ENCODE measurements at regions not wholly inside any gene's neighbourhood (a gene's known extent, or its start where the extent isn't known, plus 50 kb on each side); places are given as distances from the start of the nearest gene placed in this dataset.
"Not testable (repeated sequence)": the region's sequence is repeated elsewhere in the genome, so short reads cannot be mapped to it uniquely, and the experiment has no call there.

DNA sequence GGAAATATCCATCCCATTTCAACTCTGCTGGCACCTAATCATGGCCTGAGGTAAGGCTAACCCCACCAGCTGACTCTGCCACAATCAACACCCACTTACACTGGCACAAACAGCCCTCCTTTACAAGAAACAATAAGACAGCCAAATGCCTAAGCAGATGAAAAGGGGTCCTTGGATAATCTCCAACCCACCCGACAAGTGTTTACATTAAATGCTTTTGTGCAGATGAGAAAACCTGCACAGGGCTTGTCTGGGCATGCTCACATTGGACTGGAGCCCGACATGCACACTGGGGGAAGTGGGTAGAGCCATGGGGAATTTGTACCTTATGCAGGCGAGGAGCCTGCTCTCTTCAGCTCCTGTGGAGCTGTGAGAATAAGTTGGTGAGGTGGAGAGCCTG lies 138.9 kb upstream of the ITM2A start:
- no peak for DNase-seq (ENCODE audit: low spot score)

- no peak for DNase-seq (ENCODE audit: low spot score)
These were observed 115.6 kb upstream of the ITM2A start for GRCh38 chrX:79482686-79483085.

GRCh38 chrX:79477691-79478090 lies 110.6 kb upstream of the ITM2A start:
- DNase-seq (ENCODE audit: low spot score), result no peak

DNA sequence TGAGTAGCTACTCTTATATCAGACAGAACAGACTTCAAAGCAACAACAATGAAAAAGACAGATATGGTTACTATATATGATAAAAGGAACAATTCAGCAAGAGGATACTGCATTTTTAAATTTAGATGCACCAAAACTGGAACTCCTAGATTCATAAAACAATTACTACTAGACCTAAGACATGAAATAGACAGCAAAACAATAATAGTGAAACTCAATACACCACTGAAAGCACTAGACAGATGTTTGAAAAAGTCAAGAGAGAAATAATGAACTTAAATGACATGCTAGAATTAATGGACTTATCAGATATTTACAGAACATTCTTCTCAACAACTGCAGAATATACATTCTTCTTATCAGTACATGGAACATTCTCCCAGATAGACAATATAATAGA lies 99.5 kb upstream of the ITM2A start:
- no peak for DNase-seq (ENCODE audit: low spot score)

DNA sequence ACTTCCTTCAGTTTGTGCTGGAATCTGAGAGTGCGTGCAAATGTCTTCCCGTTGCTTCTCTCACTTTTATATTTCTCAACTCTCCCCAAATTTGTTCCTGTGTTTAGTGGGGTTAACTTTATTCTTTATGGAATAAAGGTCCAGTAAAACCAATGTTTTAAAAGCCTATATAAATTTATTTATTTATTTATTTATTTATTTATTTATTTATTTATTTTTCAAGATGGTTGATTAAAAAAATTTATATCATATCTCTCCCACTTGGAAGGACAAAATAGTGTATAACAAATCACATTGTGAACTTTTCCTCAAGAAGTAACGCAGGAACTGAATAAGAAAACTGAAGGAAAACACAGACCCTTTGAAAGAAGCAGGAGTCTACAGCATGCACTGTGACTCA lies 95.3 kb upstream of the ITM2A start:
- no peak for DNase-seq (ENCODE audit: low spot score)

- DNase-seq (ENCODE audit: low spot score), result not testable (repeated sequence)
These were observed 89.5 kb upstream of the ITM2A start for GRCh38 chrX:79456593-79456992.

DNA sequence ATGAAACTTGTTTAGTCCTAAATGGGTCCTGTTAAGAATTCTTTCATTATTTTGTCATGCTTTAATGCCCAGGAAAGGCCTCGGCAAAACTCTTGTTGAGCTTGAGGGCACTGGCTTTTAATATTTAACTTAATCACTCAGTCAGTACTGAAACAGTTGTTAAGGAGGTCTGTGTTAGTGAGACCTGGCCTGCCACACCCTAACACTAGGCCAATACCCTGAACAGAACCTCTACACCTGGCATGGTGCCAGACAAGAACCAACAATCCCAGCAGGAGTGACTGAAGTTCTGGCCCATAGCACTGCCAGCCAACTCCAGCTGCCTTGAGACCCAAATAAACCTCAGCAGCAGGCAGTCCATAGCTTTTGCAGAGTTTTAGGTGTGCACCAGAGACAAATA lies 85.7 kb upstream of the ITM2A start:
- DNase-seq (ENCODE audit: low spot score), result no peak

- no peak for DNase-seq (ENCODE audit: low spot score)
These were observed 77.6 kb upstream of the ITM2A start for GRCh38 chrX:79444694-79445210.

DNA sequence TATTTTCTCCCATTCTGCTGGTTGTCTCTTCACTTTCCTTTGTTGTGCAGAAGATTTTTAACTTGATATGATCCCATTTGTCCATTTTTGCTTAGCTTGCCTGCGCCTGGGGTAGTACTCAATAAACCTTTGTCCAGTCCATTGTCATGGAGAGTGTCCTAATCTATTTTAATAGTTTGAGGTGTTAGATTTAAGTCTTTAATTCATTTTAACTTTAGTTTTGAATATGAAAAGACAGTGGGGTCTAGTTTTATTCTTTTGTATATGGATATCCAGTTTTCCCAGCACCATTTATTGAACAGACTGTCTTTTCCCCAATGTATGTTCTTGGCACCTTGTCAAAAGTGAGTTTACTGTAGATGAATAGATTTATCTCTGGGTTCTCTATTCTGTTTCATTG lies 76.0 kb upstream of the ITM2A start:
- no peak for DNase-seq (ENCODE audit: low spot score)

DNA sequence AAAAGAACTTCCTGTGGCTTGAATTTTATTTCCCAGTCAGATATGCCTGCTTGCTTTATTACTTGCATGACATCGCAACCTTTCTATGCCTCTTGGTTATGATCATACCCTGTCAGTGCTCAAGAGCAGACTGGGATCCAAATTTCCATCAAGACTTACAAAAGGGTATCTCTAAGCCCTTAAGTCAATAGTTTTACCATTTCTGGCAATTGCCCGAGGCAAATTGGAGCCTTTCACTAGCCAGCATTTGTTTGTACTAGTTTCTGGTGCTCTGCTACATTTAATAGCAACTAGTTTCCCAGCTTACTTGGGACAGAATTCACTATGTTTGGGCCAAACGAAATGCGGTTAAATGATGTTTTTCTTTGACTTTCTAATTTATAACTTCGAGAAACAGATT lies 73.2 kb upstream of the ITM2A start:
- no peak for DNase-seq (ENCODE audit: low spot score)
